ENCODE measurements at regions not wholly inside any gene's neighbourhood (a gene's known extent, or its start where the extent isn't known, plus 50 kb on each side); places are given as distances from the start of the nearest gene placed in this dataset.

- Histone ChIP-seq H2AFZ (ENCODE audit: low read length) (no peak overlapping the region), H3K27ac (ENCODE audit: low read depth, low read length) (no peak overlapping the region), H3K4me3 (ENCODE audit: insufficient read depth, low read length) (no peak overlapping the region), H3K4me2 (ENCODE audit: insufficient read depth, low read length) (no peak overlapping the region), H4K20me1 (ENCODE audit: insufficient read depth, low read length) (no peaks in the 10 kb centered on the region), H3K9me3 (ENCODE audit: low read depth, low read length) (no peaks in the 10 kb centered on the region), H3K79me2 (ENCODE audit: insufficient read depth, low read length) (no peaks in the 10 kb centered on the region), H3K27me3 (ENCODE audit: insufficient read depth, low read length) (peaks cover 3% of the 10 kb centered on the region), H3K36me3 (ENCODE audit: insufficient read depth, low read length) (no peaks in the 10 kb centered on the region), H3K4me1 (ENCODE audit: insufficient read depth, low read length) (no peaks in the 10 kb centered on the region)
- TF ChIP-seq, protein P1, sequence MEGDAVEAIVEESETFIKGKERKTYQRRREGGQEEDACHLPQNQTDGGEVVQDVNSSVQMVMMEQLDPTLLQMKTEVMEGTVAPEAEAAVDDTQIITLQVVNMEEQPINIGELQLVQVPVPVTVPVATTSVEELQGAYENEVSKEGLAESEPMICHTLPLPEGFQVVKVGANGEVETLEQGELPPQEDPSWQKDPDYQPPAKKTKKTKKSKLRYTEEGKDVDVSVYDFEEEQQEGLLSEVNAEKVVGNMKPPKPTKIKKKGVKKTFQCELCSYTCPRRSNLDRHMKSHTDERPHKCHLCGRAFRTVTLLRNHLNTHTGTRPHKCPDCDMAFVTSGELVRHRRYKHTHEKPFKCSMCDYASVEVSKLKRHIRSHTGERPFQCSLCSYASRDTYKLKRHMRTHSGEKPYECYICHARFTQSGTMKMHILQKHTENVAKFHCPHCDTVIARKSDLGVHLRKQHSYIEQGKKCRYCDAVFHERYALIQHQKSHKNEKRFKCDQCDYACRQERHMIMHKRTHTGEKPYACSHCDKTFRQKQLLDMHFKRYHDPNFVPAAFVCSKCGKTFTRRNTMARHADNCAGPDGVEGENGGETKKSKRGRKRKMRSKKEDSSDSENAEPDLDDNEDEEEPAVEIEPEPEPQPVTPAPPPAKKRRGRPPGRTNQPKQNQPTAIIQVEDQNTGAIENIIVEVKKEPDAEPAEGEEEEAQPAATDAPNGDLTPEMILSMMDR (IDR thresholded peaks at IDR 0.05; ENCODE audit: extremely low read depth, low read depth, low read length), result peak; percentile 44
- DNase-seq (ENCODE audit: insufficient read length, low spot score, missing footprints), result no peak
These were observed 179.1 kb upstream of the SMIM23 start for GRCh38 chr5:171606414-171607024.

DNA sequence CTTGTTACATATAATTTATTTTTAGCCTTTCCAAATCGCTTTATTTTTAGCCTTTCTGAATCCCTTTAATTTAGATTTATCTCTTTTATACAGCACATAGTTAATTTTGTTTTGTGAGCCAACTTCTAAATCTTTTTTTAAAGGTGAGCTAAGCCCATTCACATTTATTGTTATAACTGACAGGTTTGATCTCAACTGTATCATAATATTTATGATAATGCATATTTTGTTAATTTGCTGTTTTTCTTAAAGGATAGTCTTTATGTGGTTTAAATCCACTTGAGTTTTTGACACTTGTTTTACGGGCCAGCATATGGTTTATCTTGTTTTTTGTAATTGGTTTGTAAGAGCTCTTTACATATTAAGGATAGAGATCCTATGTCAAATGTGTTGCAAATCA, 177.8 kb upstream of the SMIM23 start:
- H3K4me3 ChIP-seq (ENCODE audit: insufficient read depth, low read length), result no peak overlapping the region
- TF ChIP-seq, protein P1 (IDR thresholded peaks at IDR 0.05; ENCODE audit: extremely low read depth, low read depth, low read length), result no peak
- peaks cover 6% of the 10 kb centered on the region for H3K27me3 ChIP-seq (ENCODE audit: insufficient read depth, low read length)
- no peak overlapping the region for H2AFZ ChIP-seq (ENCODE audit: low read length)
- no peaks in the 10 kb centered on the region for H3K4me1 ChIP-seq (ENCODE audit: insufficient read depth, low read length)
- no peak overlapping the region for H3K4me2 ChIP-seq (ENCODE audit: insufficient read depth, low read length)
- DNase-seq (ENCODE audit: insufficient read length, low spot score, missing footprints), result no peak
- H3K27ac ChIP-seq (ENCODE audit: low read depth, low read length), result no peak overlapping the region
- H3K9me3 ChIP-seq (ENCODE audit: low read depth, low read length), result no peaks in the 10 kb centered on the region
- no peaks in the 10 kb centered on the region for H3K36me3 ChIP-seq (ENCODE audit: insufficient read depth, low read length)
- H3K79me2 ChIP-seq (ENCODE audit: insufficient read depth, low read length), result no peaks in the 10 kb centered on the region
- H4K20me1 ChIP-seq (ENCODE audit: insufficient read depth, low read length), result no peaks in the 10 kb centered on the region

DNA sequence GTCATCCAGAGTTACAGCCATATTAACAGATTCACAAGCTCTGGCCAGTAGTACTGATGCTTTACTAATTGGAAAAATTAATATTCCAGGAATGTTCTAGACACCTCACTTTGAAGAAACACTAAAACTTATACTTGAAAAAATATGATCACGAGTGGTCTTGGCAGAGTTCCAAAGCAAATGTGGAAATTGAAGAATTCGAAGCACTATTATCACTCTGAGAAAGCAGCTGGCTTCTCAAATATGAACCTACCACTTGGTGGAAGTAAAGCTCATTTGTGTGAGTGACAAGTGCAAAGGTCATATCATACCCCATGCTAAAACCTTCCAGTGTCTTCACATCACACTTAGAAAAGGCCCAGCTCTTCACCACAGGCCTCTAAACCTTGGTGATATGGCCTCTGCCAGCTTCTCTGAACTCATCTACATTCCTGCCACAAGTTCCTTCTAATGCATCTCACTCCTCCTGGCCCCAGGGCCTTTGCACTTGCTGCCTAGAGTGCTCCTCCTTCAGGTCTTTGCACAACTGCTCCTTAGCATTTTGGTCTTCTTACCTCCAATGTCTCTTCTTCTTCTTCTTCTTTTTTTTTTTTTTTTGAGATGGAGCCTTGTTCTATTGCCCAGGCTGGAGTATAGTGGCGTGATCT, 175.7 kb upstream of the SMIM23 start:
- Histone ChIP-seq H3K27me3 (ENCODE audit: insufficient read depth, low read length) (peaks cover 5% of the 10 kb centered on the region), H3K4me3 (ENCODE audit: insufficient read depth, low read length) (no peak overlapping the region), H3K9me3 (ENCODE audit: low read depth, low read length) (peaks cover 2% of the 10 kb centered on the region), H3K27ac (ENCODE audit: low read depth, low read length) (no peak overlapping the region), H3K79me2 (ENCODE audit: insufficient read depth, low read length) (no peaks in the 10 kb centered on the region), H3K36me3 (ENCODE audit: insufficient read depth, low read length) (no peaks in the 10 kb centered on the region), H3K4me2 (ENCODE audit: insufficient read depth, low read length) (no peak overlapping the region), H3K4me1 (ENCODE audit: insufficient read depth, low read length) (no peaks in the 10 kb centered on the region), H4K20me1 (ENCODE audit: insufficient read depth, low read length) (no peaks in the 10 kb centered on the region), H2AFZ (ENCODE audit: low read length) (no peak overlapping the region)
- no peak for DNase-seq (ENCODE audit: insufficient read length, low spot score, missing footprints)
- TF ChIP-seq, protein P1 (IDR thresholded peaks at IDR 0.05; ENCODE audit: extremely low read depth, low read depth, low read length), result no peak

- no peaks in the 10 kb centered on the region for H3K4me1 ChIP-seq (ENCODE audit: insufficient read depth, low read length)
- H4K20me1 ChIP-seq (ENCODE audit: insufficient read depth, low read length), result no peaks in the 10 kb centered on the region
- no peak for DNase-seq (ENCODE audit: insufficient read length, low spot score, missing footprints)
- H2AFZ ChIP-seq (ENCODE audit: low read length), result no peak overlapping the region
- no peak overlapping the region for H3K4me2 ChIP-seq (ENCODE audit: insufficient read depth, low read length)
- TF ChIP-seq, protein P1 (IDR thresholded peaks at IDR 0.05; ENCODE audit: extremely low read depth, low read depth, low read length), result no peak
- H3K27me3 ChIP-seq (ENCODE audit: insufficient read depth, low read length), result peaks cover 9% of the 10 kb centered on the region
- H3K79me2 ChIP-seq (ENCODE audit: insufficient read depth, low read length), result no peaks in the 10 kb centered on the region
- no peak overlapping the region for H3K4me3 ChIP-seq (ENCODE audit: insufficient read depth, low read length)
- no peaks in the 10 kb centered on the region for H3K36me3 ChIP-seq (ENCODE audit: insufficient read depth, low read length)
- H3K9me3 ChIP-seq (ENCODE audit: low read depth, low read length), result peaks cover 2% of the 10 kb centered on the region
- no peak overlapping the region for H3K27ac ChIP-seq (ENCODE audit: low read depth, low read length)
These were observed 174.9 kb upstream of the SMIM23 start for GRCh38 chr5:171610686-171611085.
